ENCODE measurements at regions not wholly inside any gene's neighbourhood (a gene's known extent, or its start where the extent isn't known, plus 50 kb on each side); places are given as distances from the start of the nearest gene placed in this dataset.

DNA sequence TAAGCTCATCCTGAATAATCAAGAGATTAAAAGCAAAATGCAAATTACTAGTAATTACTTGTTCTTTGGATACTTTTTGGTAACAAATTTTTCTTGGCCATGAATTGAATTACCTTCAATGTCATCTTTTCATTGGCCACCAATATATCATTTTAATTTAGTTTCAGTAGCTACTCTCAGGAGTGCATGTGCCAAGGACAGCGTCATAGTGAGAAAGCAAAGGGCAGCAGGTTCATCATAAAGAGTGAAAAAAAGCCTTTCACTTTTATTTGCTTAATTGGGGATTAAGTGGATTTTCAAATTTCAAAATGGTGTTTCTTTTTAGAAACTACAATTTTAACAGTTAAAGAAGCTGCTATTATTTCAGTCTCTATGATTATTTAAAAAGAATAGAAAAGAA lies 815.2 kb downstream of the NR4A2 start:
- no peak for DNase-seq (ENCODE audit: low spot score, unreplicated experiment)
- TF ChIP-seq, protein P1, sequence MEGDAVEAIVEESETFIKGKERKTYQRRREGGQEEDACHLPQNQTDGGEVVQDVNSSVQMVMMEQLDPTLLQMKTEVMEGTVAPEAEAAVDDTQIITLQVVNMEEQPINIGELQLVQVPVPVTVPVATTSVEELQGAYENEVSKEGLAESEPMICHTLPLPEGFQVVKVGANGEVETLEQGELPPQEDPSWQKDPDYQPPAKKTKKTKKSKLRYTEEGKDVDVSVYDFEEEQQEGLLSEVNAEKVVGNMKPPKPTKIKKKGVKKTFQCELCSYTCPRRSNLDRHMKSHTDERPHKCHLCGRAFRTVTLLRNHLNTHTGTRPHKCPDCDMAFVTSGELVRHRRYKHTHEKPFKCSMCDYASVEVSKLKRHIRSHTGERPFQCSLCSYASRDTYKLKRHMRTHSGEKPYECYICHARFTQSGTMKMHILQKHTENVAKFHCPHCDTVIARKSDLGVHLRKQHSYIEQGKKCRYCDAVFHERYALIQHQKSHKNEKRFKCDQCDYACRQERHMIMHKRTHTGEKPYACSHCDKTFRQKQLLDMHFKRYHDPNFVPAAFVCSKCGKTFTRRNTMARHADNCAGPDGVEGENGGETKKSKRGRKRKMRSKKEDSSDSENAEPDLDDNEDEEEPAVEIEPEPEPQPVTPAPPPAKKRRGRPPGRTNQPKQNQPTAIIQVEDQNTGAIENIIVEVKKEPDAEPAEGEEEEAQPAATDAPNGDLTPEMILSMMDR (IDR thresholded peaks at IDR 0.05; ENCODE audit: unreplicated experiment): no peak
- Mint-ChIP-seq H3K4me1 (ENCODE audit: low read depth) (no peaks in the 10 kb centered on the region), H3K9me3 (ENCODE audit: low read depth) (no peaks in the 10 kb centered on the region), H3K4me3 (ENCODE audit: low read depth) (no peak overlapping the region), H3K36me3 (ENCODE audit: insufficient read depth) (no peaks in the 10 kb centered on the region), H3K27ac (no peak overlapping the region), H3K27me3 (no peaks in the 10 kb centered on the region)

DNA sequence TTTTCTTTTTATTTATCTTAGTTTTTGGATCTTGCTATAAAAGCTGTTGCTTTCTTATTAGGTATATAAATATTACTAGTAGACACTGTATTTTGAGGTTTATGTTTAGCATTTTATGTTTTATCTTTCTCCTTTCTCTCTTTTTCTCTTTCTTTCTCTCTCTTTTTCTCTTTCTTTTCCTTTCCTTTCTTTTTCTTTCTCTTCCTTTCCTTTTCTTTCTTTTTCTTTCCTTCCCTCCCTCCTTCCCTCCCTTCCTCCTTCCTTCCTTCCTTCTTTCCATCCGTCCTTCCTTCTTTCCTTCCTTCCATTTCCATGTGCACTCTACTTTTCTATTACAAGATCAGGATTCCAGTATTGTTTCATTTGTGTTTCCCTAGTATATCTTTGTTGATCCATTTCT lies 814.8 kb downstream of the KCNJ3 start:
- Mint-ChIP-seq H3K27ac (no peak overlapping the region), H3K27me3 (no peaks in the 10 kb centered on the region), H3K4me1 (ENCODE audit: low read depth) (no peaks in the 10 kb centered on the region), H3K36me3 (ENCODE audit: insufficient read depth) (no peaks in the 10 kb centered on the region), H3K9me3 (ENCODE audit: low read depth) (no peaks in the 10 kb centered on the region), H3K4me3 (ENCODE audit: low read depth) (no peak overlapping the region)
- TF ChIP-seq, protein P1 (IDR thresholded peaks at IDR 0.05; ENCODE audit: unreplicated experiment): no peak
- no peak for DNase-seq (ENCODE audit: low spot score, unreplicated experiment)

DNA sequence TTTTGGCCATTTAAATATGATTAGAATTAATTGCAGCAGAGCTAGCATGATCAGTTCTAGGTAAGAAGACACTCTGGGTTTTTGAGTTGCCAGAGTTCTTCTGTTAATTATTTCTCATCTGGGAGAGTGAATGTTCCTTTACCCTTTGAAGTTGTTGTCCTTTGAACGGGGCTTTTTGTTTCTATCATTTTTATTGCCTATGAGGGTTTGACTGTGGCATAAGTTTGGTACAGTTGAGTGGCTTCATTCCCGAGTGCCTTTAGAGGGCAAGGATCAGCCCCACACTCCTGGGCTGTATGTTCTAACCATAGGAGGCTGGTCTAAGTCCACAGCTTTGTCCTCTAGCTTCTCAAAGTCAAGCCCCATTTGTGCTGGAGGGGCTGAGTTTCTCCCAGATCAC lies 804.3 kb downstream of the KCNJ3 start:
- H3K36me3 Mint-ChIP-seq (ENCODE audit: insufficient read depth): no peaks in the 10 kb centered on the region
- H3K4me1 Mint-ChIP-seq (ENCODE audit: low read depth): no peaks in the 10 kb centered on the region
- DNase-seq (ENCODE audit: low spot score, unreplicated experiment): no peak
- peaks cover 7% of the 10 kb centered on the region for H3K9me3 Mint-ChIP-seq (ENCODE audit: low read depth)
- H3K27ac Mint-ChIP-seq: no peak overlapping the region
- TF ChIP-seq, protein P1 (IDR thresholded peaks at IDR 0.05; ENCODE audit: unreplicated experiment): no peak
- no peaks in the 10 kb centered on the region for H3K27me3 Mint-ChIP-seq
- no peak overlapping the region for H3K4me3 Mint-ChIP-seq (ENCODE audit: low read depth)

DNA sequence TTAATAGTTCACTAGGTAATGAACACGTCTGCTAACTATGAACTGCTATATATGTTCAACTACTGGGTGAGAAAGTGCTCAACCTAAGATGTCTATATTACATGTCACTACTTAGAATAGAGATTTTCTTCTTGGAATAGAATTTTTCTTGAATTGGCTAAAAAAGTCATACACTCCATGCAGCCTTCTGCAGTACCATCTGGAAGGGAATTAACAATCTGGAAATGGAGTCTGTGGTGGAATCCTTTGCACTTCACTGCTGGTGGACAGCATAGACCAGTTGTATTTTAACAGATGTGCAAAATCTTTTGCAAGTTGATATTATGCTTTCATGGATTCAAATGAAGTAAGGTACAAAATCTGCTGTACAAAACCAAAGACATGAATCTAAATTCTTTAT lies 799.6 kb downstream of the KCNJ3 start:
- H3K9me3 Mint-ChIP-seq (ENCODE audit: low read depth): peaks cover 7% of the 10 kb centered on the region

DNA sequence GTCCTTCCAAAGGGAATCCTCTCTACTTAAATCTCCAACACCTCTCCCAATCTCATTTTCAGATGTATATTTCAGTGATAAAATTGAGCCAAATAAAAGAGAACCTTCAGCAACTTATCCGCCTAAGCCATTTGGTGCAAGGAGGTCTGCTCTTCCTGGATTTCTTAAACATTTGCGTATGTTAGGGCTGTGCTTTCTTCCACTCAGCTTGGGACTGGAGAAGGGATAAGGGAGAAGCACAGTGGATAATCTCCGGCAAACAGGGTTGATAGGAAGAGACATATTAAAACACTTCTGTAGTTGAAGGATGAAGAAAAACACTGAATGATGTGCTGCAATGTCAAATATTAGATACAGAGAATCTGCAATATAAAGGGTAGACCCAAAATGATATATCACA lies 796.2 kb downstream of the KCNJ3 start:
- Mint-ChIP-seq H3K36me3 (ENCODE audit: insufficient read depth) (no peaks in the 10 kb centered on the region), H3K4me1 (ENCODE audit: low read depth) (peaks cover 10% of the 10 kb centered on the region), H3K4me3 (ENCODE audit: low read depth) (no peak overlapping the region), H3K27me3 (no peaks in the 10 kb centered on the region), H3K9me3 (ENCODE audit: low read depth) (peaks cover 4% of the 10 kb centered on the region), H3K27ac (no peak overlapping the region)
- TF ChIP-seq, protein P1 (IDR thresholded peaks at IDR 0.05; ENCODE audit: unreplicated experiment): no peak
- DNase-seq (ENCODE audit: low spot score, unreplicated experiment): no peak

More for the DNA sequence above, 799.6 kb downstream of the KCNJ3 start:
- Mint-ChIP-seq H3K4me1 (ENCODE audit: low read depth) (peaks cover 3% of the 10 kb centered on the region), H3K4me3 (ENCODE audit: low read depth) (no peak overlapping the region), H3K27ac (no peak overlapping the region), H3K36me3 (ENCODE audit: insufficient read depth) (no peaks in the 10 kb centered on the region), H3K27me3 (no peaks in the 10 kb centered on the region)
- DNase-seq (ENCODE audit: low spot score, unreplicated experiment): no peak
- TF ChIP-seq, protein P1 (IDR thresholded peaks at IDR 0.05; ENCODE audit: unreplicated experiment): no peak

Data from progenitor cell of endocrine pancreas (in vitro differentiated cells).